ENCODE measurements at regions not wholly inside any gene's neighbourhood (a gene's known extent, or its start where the extent isn't known, plus 50 kb on each side); places are given as distances from the start of the nearest gene placed in this dataset.
"Not testable (repeated sequence)": the region's sequence is repeated elsewhere in the genome, so short reads cannot be mapped to it uniquely, and the experiment has no call there.

DNA sequence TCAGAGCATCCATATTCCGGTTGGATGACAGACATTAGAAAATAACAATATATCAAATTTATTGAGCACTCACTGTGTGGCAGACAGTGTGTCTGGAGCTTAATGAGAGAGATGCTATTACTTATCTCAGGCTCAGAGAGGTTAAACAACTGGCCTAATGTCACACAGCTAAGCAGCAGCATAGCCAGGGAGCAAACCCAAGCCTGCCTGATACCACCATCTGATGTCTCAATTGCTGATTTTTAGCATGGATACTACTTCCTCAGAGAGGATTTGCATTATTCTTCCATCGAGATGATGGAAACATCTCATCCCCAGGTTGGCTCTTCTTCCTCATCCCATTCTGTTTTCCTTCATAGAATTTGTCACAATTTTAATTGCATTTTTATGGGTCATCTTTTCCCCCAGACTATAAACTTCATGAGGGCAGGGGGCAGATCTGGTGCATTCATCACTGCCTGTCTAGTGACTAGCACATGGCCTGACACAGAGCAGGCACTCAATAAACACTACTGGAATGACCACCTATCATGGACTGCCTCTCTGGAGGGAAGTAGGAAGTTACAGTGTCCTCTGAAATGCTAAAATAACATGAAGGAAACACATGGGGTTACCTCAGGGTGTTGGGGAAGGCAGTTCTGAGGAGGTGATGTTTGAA, 344.8 kb upstream of the CCL2 start:
- no peak for DNase-seq

GRCh38 chr17:33914125-33914524, 341.0 kb upstream of the CCL2 start:
- DNase-seq: no peak

GRCh38 chr17:33922971-33923370, 332.1 kb upstream of the CCL2 start:
- DNase-seq: no peak

GRCh38 chr17:33924104-33924503, 331.0 kb upstream of the CCL2 start:
- DNase-seq: no peak

GRCh38 chr17:33925649-33926048, 329.4 kb upstream of the CCL2 start:
- no peak for DNase-seq

DNA sequence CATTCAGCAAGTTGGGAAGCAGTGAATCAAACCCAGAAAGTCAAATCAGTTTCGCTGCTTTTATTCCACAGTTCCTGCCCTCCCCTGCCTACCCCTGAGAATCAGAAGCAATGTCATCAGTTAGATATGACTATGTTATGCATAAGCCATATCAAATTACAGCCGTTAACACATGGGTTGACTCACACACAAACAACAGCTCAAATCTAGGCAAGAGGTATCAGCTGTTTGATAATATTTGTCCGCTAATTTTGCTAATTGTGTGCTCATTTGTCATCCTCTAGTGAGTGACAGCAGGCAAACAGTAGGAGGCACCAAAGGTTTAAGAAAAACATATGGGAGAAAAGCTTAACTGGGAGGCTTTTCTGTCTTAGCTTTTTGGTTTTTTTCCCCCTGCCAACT, 327.4 kb upstream of the CCL2 start:
- DNase-seq: no peak

DNA sequence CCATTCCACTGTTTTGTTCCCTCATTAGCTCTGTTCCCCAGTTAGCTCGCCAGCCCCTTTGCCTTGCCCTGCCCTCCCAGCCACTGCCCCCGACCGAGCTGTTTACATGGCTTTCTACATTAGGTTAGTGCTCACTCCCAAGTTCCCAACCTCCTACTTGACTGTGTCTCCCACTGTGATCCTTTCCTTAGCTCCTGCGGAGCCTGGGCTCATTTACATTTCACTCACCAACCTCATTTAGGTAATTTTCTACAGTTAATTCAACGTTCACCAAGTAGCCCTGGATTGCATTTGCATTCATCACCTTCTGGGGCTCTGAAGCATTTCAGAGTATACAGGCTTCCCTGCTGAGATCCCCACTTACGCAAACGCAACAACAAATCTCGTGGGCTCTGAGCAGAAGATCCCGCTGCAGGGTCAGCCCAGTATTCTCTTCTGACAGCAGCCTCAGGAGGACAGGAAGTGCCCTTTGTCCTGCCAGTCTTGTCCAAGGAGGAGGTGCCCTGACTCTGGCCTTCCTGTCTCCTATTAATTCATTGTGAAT, 325.8 kb upstream of the CCL2 start:
- no peak for DNase-seq

- not testable (repeated sequence) for DNase-seq
Measured at GRCh38 chr17:33931148-33931814, 323.8 kb upstream of the CCL2 start.

DNA sequence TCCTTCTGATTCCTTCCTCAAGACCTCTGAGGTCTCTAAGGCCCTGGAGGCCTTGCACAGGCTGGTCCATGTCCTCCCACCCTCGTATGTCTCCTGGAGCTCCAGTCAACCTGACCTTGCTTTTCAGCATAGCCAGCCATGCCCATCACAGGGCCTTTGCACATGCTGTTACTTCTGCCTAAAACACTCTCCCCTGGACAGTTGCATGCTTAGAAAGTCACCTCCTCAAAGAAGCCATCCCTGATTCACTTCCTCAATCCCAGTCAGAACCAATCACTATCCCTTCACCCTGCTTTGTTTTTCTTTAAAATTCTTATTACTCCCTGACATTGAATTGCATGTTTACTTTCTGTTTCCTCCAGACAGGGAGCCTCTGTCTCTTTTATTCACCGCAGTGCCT, 322.1 kb upstream of the CCL2 start:
- DNase-seq: no peak

DNA sequence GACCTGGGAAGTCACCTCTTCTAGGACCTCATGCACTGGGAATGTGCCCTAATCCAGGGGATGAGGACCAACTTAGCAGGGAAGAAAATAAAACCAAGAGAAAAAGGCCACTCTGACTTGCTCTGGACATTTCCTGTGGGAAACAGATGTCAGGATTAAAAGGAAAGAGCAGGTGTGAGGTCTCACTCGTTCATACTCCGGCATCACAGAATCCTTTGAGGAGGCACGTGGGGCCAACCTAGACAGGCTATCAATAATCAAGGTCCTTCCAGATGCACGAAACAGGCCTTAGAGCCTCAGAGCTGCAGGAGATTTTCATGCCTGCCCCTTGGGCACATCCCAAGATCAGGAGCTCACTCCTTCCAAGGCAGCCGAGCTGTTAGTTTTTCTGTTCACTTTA, 321.5 kb upstream of the CCL2 start:
- no peak for DNase-seq

GRCh38 chr17:33934696-33935095, 320.4 kb upstream of the CCL2 start:
- DNase-seq: no peak

DNA sequence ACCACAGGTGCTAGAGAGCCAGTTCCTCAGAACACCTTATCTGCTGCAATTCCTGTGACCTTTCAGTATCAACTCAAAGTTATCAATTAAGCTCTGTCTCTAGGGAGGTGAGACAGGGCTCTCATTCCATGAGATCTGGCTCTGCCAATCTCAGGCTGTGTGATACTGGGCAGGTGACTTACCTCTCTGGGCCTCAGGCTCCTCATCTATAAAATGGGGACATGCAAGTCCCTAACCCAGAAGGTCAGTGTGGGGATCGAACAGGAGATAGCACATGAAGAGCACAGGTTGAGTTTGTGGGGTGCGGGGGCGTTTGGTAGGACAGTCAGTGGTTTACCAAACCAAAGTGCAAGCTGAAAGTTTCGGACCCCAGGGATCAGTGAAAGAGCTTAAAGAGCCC, 319.3 kb upstream of the CCL2 start:
- no peak for DNase-seq

- DNase-seq: no peak
Measured at GRCh38 chr17:33936764-33937163, 318.3 kb upstream of the CCL2 start.

GRCh38 chr17:33939959-33940358, 315.1 kb upstream of the CCL2 start:
- DNase-seq: no peak

- no peak for DNase-seq
Measured at GRCh38 chr17:33940769-33941370, 314.2 kb upstream of the CCL2 start.

DNA sequence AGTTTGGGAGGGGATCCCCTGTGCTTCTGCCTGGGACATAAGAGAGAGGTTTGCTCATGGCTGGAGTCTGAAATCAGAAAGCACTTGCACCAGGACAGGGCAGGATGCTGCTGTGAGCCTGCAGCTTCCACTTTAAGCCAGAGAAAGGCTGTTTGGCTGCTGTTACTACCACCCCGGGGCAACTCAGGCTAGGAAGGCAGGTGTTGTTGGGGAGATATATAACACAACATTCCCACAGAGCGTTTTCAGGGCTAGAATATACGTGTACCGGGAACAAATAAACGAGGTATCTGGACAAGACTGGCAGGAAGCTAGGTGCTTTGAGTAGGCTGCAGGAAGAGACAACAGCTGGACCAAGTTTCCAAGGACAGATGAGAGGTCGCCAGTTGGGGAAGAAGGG, 313.3 kb upstream of the CCL2 start:
- DNase-seq: no peak

GRCh38 chr17:33942414-33942813, 312.7 kb upstream of the CCL2 start:
- DNase-seq: no peak

DNA sequence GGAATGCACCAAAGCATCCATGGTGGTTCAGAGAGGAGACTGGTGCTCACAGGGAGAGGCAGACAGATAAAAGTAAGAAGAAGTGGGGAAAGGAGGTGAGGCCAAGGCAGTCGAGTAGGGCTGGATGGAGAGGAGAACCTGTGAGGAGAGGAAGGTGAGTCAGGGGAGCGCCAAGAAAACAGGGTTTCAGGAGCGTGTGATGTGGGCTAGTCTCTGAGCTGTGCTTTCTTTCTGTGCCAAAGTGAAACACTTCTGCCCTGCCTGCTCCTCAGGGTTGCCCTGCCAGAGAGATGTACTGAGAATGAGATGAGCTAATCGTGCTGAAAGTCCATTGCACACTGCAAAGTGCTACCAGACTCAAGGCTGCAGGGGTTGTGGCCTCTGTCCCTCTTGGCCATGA, 310.7 kb upstream of the CCL2 start:
- DNase-seq: no peak

- no peak for DNase-seq
Measured at GRCh38 chr17:33944826-33945225, 310.3 kb upstream of the CCL2 start.

DNA sequence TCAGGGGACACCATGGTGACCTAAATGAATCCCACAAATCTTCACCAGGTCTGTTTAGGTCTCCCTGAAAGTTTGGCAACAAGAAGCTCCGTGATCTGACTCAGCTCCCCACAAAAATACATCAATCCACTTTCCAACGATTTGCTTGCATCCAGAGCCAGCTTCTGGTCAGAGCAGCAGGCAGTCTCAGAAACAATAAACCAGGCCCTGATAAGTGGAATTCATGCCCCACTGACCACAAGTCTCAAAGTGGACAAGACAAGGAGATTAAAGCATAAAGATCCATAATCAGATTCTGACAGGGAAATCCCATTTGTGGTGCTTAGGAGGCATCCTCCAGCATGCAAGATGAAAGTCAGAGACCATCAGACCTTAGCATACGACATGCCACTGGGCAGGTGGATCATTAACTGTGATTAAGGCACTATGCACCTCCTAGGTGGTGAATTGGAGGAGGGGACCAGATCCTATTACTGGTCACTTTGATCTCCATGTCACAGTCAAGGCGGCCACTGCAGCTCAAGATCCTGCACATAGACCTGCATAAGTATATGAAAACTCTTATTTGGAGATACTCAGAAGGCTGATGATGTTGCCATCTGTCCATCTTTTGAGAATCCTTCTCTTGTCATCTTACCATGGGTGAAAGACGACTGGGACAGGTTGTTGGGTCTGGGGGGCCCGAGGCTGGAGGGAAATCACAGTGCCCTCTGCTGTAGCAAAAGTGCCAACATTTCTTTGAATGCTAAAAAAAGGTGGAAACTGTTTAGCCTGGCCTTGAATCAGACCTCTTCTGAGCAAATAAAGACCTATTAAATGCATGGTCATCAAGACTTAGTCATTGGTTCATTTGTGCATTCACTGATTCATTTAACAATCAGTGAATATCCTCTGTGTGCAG, 309.2 kb upstream of the CCL2 start:
- DNase-seq: no peak

DNA sequence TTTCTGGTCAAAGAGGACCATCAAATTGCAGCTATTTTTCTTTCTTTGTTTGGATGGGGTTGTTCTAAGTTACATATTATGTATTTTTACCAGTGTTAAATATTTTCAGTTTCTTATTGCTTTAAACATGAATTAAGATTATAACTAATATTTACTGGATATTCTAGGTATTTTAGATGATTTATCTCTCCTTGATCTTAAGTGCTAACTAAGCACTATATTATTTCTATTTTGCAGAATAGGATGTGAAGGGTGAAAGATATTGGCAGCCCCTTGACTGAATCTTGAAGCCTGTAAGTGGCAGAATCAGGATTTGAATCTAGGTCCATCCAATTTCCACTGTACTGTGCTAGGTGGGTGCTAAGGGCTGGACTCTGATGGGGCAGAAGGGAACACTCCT, 307.3 kb upstream of the CCL2 start:
- DNase-seq: no peak

DNA sequence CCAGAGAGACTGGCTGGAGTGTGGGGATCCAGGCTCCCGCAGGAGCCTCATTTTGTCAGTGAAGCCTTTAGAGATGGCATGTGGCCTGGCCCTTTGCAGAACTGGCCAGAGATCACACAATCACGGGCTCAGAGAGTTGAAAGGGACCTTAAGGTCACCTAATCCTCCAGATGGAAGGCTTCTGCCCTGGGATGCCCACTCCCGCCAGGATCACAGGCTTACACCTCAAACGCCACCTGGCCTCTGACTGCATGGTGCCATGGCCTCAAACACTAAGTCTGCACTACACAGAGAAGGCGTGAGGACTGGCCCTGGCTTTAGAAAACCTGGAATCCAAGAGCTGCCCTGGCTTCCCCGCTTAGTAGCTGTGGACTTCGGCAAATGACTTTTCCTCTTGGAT, 306.8 kb upstream of the CCL2 start:
- no peak for DNase-seq

DNA sequence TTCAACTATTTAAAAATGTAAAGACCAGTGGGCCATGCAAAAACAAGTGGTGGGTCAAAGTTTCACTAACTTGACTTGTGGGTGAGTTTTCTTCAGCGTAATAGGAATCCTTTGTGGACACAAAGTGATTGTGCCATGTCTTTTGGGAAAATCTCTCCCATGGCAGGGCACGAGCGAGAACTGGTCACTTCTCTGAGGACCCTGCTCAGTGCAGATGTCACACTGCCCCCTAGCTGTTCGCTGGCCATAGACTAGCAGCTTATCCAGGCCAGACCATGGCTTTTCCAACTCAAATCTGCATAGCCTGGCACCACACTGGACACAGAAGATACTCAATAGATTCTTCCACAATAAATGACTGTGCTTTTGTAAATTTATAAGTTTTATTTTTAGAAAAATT, 306.0 kb upstream of the CCL2 start:
- DNase-seq: no peak
